HG02588 (cell line): ENCODE measurements at regions not wholly inside any gene's neighbourhood (a gene's known extent, or its start where the extent isn't known, plus 50 kb on each side); places are given as distances from the start of the nearest gene placed in this dataset.

Experiments used
- ATAC-seq: cut with Tn5 transposase; IDR thresholded peaks from one replicate; pipeline ENCODE4 v1.9.1; 2021; ENCODE audit warnings: mild to moderate bottlenecking, moderate library complexity; ENCODE audit not compliant: unreplicated experiment

DNA sequence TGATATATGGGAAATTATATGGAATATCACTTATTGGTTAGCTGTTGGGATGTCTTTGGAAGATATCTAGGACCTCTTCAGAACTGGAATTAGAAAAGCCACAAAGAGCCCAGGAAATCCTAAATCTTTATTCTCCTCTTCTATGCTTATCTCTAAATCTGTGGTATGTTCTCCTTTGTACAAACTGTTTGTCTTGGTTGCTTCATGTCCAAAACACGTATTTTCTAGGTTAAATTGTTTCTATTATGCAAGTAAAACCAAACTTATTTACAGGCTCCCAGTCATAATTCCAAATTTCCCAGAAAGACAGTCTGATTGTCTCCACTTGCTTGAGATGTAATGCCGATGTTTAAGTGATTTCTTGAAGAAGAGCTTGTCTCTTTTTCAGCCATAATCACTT, 650.9 kb downstream of the CDH11 start:
- no peak for ATAC-seq

DNA sequence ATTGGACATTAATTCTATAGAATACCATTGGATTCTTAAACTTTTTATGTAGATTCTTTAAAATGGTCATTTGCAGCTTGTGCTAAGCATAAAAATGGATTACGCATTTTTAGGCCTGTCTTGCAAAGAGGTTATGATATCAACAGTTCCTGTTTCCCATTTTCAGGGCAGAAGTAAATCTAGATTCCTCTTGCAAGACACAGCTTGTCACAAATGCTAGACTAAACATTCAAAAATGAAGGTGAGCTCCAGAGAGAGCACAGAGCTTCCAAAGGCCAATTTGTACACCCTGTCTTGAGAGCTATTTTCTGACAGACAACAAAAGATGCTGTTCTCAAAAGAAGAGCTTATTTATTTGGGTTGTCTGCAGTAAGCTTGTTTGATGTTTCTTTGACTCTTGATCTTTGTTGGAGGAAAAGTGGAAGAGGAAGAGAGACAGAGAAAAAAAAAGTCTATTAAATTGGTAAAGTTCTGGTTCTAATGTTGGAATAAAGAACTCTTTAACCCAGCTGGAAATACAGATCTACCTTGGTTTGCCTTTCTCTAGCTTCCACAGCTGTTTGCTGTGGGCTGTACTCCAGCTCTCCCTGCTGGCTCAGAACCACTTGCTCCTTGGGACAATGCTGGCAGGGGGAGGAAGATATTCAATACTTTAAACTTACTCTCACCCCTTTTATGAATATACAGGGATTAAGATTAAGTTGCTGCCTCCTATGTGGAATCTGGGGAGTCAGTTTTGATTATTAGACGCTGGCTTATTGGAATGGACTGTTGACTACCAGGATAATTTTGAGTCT, 651.8 kb downstream of the CDH11 start:
- no peak for ATAC-seq

DNA sequence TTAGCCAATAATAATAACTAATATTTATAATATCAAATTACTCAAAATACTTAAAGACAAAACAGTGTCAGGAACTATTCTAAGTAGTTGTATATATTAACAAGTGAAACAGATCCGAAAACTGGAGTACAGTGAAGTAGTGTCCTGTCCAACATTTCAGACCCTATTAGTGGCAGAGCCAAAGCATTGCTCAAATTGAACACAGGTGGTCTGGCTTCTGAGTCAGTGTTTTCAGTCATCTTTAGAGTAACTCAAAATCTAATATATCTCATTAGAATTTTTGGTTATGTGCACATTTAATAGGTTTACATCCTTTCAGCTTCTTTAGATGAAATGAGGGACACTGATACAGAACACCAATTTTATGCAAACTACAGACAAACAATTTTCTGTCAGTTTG, 652.5 kb downstream of the CDH11 start:
- no peak for ATAC-seq

DNA sequence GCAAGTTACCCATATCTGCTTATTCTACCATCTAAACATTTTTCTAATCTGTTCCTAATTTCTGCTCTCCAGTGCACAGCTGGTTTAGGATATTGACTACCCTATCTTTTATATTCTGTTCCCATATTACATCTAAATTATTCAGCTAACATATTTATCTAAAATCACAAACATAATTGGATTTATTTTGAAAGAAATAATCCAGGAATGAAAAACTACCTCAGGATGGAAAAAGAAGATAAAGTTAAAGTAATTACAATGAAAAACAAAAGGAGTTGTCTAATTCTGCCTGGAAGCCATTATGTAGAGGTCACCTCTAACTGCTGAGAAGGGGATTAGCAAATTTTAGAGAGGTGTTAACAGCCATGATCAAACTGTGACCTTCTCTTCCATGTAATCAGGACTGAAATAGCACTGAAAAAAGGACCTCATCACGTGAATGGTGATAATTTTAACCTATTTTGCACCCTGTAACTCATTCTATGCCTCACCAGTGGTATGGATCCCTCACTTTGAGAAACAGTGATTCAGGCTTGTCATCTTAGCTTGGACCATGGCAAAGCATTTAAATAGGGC, 653.3 kb downstream of the CDH11 start:
- no peak for ATAC-seq

DNA sequence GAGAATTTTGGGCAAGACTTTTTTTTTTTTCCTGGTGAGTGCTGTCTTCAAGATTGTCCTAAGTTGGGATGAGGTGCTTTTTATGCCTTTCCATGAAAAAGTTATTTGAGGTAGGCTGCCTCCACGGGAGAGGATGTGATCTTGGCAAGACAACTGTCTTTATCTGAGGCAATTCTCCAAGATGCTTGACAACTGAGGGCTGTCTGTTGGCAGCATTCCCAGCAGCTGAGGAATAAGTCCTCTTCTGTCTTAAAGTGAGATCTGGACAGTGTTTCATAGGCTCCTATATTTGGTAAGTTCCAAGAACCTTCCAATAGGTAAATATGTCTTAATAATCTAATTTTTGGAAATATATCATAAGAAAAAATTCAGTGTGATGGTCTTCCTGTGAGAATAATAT, 662.0 kb downstream of the CDH11 start:
- ATAC-seq: no peak

DNA sequence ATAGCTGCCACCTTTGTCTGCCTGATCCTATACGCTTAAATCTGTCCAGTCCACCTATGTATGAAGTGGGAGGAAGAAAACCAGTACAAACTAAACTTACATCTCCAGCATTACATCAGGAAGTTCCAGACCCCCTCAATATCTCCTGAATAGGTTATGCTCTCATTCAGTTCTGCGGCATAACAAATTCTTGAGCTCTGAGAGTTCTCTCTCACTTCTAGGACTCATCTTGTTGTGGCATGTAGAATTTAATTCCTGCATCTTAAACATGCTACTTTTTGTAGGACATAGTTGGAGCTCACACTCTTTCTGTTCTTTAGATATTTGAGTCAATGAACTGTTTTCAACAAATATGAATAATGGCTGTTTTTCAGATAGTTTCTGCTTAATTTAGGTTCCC, 662.5 kb downstream of the CDH11 start:
- no peak for ATAC-seq

DNA sequence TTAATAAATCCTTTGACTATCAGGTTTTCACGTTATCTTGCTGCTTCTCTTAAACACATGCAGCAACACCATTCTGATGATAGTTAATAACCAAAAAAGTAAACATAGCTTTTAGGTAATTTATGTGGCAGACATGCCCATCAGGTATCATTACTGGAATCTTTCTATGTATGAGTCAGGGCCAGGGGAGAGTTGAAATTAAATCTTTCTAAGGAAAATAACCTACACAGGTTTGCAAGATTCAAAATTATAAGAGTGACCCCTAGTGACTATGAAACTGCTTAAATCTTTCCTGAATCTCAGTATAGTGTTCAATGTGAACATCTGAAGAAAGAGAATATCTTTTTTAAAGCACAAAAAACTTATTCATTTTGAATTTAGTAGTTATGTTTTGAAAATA, 666.6 kb downstream of the CDH11 start:
- ATAC-seq: no peak

DNA sequence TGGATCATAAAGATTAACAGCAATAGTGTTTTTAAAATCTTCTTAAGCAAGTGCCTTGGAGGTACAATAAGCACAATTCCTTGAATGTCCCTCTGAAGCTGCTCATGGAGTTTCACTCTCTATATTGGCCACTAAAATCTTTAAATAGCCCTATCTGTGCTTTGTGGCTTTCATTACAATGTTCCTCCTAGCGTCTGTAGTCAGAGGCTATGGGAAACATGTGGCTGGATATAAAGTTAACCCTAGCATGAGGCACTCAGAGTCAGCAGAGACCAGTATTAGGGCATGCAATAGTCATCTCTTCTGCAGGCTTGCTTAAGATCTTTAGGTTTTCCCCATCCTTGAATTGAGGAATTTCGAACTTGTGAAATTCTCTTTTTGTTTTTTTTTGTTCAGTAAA, 668.2 kb downstream of the CDH11 start:
- no peak for ATAC-seq

DNA sequence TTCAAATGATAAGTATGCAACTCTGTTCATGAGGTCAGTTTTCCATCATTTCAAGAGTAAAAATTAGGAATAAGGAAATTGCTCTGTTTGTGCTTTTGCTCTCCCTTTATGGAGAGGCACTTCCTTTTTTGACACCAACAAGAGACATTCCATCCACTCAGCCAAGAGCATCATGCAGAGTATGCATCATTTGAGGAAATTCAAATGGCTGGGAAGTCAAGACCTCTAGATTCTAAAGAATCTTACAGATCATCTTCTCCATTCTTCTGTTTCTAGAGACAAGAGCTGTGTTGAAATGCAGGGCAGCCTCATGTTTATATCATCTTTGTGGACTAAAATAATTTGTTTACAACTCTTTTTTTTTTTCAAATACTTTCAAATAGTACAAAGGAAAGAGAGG, 669.4 kb downstream of the CDH11 start:
- no peak for ATAC-seq

DNA sequence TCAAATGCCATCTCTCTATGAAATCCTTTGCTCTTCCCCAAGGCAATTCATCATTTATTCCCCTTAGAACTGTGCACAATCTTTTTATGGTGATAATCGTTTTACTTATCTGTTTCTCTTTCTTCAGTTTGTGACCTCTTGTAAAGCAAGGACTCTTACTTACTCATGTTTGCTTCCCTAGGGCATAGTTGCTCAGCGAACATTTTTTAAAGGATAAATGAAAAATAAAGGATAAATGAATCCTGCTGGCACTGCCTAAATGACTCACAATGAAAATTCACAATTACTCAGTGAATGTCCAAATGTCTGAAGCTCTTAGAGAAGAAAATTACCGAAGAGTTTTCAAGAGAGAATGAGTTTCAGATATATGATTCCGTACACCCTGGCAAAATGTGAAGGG, 671.7 kb downstream of the CDH11 start:
- ATAC-seq: no peak

DNA sequence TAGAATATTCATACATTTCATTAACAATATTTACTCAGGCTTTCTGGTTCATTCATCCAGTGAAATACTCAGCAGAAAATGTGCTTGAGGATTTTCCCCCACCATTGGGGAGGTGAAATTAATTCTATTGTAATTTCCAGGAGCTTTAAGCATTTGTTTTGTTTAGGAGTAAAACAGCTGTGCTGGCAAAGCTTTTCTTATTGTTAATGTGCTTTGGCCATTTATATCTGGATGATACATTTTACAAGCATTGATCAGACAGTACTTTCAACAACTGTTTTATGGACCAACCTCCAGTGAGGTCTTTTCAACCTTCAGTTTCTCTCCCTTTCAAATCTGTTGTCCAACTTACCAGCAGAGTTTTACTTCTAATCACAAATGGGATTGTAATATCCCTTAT, 672.4 kb downstream of the CDH11 start:
- no peak for ATAC-seq

DNA sequence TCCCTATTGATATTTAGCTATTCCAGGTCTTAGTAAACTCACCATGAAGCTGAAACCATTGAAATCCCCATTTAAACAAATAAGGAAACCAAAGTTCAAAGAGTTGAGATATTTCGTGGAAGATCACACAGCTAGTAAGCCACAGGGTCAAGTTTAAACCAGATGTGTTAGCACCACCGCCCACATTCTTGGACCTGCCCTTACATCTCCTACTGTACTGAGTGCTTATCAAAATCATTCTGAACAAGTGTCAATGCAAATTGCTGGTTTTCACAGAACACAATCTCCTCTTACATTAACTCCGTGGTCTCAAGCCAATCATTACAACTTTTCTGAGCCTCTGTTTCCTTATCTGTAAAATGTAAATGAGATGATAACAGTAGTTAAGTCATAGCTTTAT, 676.2 kb downstream of the CDH11 start:
- ATAC-seq: no peak

DNA sequence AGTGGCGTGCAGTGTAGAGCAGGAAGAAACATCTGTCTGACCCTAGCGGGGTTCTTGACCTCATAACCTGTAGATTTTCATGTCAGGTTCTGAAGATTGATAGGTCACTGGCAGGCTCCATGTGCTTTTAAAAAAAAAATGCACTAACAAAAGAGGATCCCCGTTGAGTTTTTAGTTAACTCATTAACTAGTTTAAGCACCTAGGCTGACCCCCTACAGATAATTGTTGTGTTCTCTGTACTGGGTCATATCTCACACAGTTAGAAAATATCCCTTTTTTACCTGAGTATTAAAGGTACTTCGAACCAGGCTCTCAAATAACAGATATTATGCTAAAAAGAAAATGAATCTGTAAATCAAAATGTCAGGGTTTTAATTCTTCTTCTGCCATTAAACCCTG, 676.6 kb downstream of the CDH11 start:
- no peak for ATAC-seq

DNA sequence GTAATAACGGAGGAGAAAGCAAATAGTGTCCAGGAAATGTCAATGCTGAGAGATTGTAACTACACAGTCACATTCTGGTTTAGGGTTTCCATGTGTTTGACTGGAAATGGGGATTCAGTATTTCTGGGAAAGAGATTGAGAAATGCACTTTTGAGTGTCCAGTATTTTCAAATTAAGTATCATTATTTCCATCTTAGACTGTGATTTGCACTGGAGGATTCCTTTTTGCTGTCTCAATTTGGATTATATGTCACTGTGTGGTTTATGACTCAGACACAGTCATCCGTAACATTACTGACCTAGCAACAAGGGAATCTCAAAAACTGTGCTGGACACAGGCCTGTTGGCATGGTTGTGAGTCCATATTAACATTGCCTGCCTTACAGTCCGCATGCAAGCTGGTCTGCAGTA, 681.4 kb downstream of the CDH11 start:
- ATAC-seq: no peak

DNA sequence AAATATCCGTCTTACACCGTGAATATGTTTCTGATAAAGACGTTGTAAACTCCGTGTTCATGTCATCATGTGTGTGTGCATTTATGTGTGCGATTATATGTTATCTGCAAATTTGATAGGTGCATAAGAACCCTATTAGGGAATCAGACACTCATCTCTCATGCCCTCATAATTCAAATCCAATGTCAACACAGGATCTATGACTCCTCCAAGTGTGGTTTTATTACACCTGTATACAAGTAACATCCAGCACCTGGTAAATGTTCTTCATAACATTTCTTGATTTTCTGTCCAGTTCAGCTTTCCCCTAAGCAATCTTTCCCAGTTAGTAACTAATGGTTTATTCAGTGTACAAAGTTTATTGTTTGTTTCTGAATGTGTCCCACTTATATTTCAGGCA, 681.9 kb downstream of the CDH11 start:
- no peak for ATAC-seq

DNA sequence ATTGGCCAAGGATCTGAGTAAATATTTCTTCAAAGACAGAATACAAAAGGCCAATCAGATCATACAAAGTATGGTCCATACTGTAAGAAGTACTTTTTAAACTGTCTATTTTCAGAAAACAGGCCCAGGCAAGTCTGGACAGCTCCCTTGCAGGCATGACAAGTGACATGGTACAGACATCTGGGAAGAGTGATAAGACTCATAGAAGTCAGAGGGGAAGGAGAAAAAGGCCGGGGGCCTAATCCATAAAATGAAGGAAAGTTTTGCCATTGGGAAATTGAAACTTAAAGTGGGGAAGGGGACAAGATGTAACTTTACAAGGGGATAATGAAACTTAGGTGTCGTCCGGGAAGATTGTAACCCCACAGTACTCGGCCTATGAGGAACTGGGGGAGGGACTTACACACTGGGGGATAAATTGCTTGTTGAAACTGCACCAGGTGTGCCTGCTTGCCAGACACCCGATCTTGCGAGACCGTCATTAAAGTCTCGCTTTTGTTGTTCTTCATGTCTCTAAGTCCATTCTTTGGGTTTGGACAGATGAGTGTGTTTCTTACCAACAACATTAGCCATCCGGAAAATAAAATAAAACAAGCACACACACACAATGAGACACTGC, 684.0 kb downstream of the CDH11 start:
- ATAC-seq: no peak

DNA sequence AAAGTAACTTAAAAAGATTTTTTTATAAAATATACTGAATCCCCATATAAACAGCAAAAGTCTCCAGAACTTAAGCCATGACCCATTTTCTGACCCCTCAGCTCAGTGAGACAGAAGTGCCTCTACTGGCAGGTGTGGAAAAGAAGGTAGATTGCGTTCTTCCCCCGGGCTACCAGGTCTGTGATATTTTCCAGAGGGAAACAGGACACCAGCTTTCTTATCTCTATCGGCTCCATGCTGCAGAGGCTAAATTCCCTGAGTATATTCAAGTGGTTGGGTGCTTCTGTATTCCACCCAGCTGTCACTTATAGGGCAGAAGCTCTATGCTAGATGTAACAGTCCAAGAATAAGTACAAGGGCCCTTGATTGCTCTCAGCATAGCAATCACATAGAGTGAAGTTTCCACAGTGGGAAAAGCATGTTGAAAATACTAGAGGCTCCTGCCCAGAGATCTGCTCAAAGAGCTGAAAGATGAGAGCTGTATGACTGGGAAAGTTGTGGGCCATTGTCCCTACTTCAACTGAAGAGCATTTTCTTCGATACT, 687.3 kb downstream of the CDH11 start:
- ATAC-seq: no peak

DNA sequence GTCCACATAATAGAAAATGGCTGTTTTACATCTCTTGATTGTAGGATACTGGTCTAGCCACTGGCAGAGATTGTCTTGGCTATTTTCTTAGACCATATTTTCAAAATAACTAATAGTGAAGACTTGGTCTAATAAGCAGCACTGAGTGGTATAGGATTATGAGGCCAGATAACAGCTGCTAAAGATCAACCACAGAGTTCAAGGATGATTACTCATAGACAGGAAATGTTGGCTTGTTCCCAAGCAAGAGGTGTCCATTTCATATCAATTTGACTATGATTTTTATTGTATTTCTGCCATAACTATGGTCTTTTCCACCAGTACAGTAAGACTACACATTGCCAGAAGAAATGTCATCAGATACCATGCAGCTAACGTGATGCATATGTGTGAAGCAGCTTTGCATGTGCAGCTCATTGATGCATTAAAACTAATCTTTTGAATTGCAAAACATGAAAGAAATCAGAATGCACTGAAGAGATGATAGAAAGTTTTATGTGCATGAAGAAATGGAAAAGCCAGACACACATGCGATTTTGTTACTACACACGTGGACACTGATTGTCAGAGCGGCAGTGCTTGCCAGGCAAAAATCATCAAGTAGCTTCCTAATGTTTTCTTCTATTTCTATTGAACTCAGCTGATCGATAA, 693.3 kb downstream of the CDH11 start:
- no peak for ATAC-seq

DNA sequence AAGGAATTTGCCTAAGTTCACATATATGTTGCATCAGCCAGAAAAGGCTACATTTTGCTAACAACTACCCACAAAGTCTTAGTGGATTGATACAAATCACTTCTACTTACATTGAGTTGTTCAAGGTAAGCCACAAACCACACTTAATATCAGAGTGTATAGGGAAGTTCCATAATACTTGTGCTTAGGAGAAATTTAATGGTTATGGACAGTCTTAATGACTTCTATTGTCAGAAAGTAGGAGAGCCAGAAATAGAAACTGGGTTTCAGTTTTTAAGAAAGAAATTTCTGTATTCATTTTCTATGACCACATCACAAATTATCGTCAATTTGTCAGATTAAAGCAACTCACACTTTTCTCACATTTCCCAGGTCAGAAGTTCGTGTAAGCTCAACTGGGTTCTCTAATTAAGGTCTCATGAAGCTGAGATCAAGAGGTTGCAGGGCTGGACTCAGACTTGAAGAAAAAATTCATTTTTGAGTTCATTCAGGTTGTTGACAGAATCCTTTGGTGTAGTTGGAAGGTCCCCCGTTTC, 695.7 kb downstream of the CDH11 start:
- no peak for ATAC-seq

DNA sequence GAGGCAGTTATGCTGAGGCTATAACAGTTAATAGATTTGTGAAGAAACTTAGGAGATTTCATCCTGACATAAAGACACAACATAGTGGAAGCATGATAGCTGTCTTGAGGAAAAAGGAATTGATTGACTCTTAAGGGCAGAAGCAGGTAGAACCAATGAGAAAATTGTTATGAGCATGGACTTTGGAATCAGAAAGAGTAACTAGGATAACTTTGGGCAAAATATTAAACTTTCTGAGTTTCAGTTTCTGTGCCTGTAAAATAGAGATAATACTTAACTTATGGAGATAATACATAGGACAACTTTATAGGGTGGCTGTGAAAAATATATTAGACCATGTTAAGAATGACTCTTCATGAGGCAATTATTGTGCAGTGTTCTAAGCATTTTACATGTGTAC, 696.5 kb downstream of the CDH11 start:
- no peak for ATAC-seq

DNA sequence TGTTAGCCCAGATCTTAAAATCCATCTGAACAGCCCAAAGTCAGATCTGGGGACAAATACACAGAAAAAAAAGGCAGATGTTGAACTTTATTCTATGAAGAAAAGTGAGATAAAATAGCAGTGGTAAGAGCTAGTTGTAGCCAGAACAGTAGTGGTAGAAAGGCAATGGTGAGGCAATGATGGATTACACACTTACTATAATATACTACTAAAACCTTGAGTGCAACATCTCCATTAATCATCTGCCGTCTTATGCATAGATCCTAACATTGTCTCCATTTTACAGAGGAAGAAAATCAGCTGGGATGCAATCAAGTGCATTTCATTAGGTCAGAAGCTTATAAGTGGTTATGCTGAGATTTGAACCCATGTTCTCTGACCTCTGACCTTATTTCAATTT, 699.6 kb downstream of the CDH11 start:
- ATAC-seq: no peak
